ENCODE measurements at regions not wholly inside any gene's neighbourhood (a gene's known extent, or its start where the extent isn't known, plus 50 kb on each side); places are given as distances from the start of the nearest gene placed in this dataset.
A peak's percentile ranks its signal among the peaks of the same experiment; 100 is the strongest.

- no peak overlapping the region for H3K4me3 ChIP-seq (ENCODE audit: low read depth, low read length)
- in situ Hi-C loops (cut with HindIII; ENCODE audit: low sequenced_read_pairs), result no loop called here
- no peak for DNase-seq (ENCODE audit: low read depth, low spot score)
- TF ChIP-seq CTCF (IDR thresholded peaks at IDR 0.05; ENCODE audit: low read depth, low read length), result no peak
Measured at GRCh38 chr16:26898200-26898599, 168.5 kb upstream of the C16orf82 start.

GRCh38 chr16:26901196-26901861 lies 165.4 kb upstream of the C16orf82 start:
- in situ Hi-C loops (cut with HindIII; ENCODE audit: low sequenced_read_pairs), result no loop called here

GRCh38 chr16:26901983-26902382 lies 164.7 kb upstream of the C16orf82 start:
- in situ Hi-C loops (cut with HindIII; ENCODE audit: low sequenced_read_pairs), result no loop called here
- no peak for DNase-seq (ENCODE audit: low read depth, low spot score)
- TF ChIP-seq CTCF (IDR thresholded peaks at IDR 0.05; ENCODE audit: low read depth, low read length), result no peak
- H3K4me3 ChIP-seq (ENCODE audit: low read depth, low read length), result no peak overlapping the region

More at GRCh38 chr16:26901196-26901861, 165.4 kb upstream of the C16orf82 start:
- no peak for TF ChIP-seq CTCF (IDR thresholded peaks at IDR 0.05; ENCODE audit: low read depth, low read length)
- DNase-seq (ENCODE audit: low read depth, low spot score), result no peak
- no peak overlapping the region for H3K4me3 ChIP-seq (ENCODE audit: low read depth, low read length)

GRCh38 chr16:26905336-26905735 lies 161.4 kb upstream of the C16orf82 start:
- no peak for TF ChIP-seq CTCF (IDR thresholded peaks at IDR 0.05; ENCODE audit: low read depth, low read length)
- in situ Hi-C loops (cut with HindIII; ENCODE audit: low sequenced_read_pairs), result no loop called here
- no peak overlapping the region for H3K4me3 ChIP-seq (ENCODE audit: low read depth, low read length)
- DNase-seq (ENCODE audit: low read depth, low spot score), result peak; percentile 82

- DNase-seq (ENCODE audit: low read depth, low spot score), result peak; percentile 15
- TF ChIP-seq CTCF (IDR thresholded peaks at IDR 0.05; ENCODE audit: low read depth, low read length), result no peak
- H3K4me3 ChIP-seq (ENCODE audit: low read depth, low read length), result no peak overlapping the region
- in situ Hi-C loops (cut with HindIII; ENCODE audit: low sequenced_read_pairs), result no loop called here
Measured at GRCh38 chr16:26909623-26910022, 157.1 kb upstream of the C16orf82 start.

GRCh38 chr16:26911436-26911835 lies 155.3 kb upstream of the C16orf82 start:
- in situ Hi-C loops (cut with HindIII; ENCODE audit: low sequenced_read_pairs), result no loop called here
- peak; percentile 9 for DNase-seq (ENCODE audit: low read depth, low spot score)
- no peak for TF ChIP-seq CTCF (IDR thresholded peaks at IDR 0.05; ENCODE audit: low read depth, low read length)

More at GRCh38 chr16:26911436-26911835, 155.3 kb upstream of the C16orf82 start:
- no peak overlapping the region for H3K4me3 ChIP-seq (ENCODE audit: low read depth, low read length)

Data from astrocyte of the spinal cord (primary cell).